HL-60/S4 treated with phorbol 12-myristate 13-acetate at 8.2 ng/mL for 4 days and 3 days (cell line): ENCODE measurements at regions not wholly inside any gene's neighbourhood (a gene's known extent, or its start where the extent isn't known, plus 50 kb on each side); places are given as distances from the start of the nearest gene placed in this dataset.

Experiments
- in situ Hi-C: fragments of 300-500 bp; cut with MboI; formaldehyde crosslinking; loops from 2 replicates; pipeline ENCODE4 v1.15.0; 2022; ENCODE audit warnings: low sequenced_read_pairs

- in situ Hi-C loops = loop anchor here (25.0 kb wide), 1 partner anchor 231 kb away; the partner anchor contains the start of gene HEXB
These were observed 52.1 kb upstream of the FAM169A start for GRCh38 chr5:74918232-74918669.

- in situ Hi-C loops = loop anchor here (25.0 kb wide), 1 partner anchor 230 kb away; the partner anchor contains the start of gene HEXB
These were observed 50.9 kb upstream of the FAM169A start for GRCh38 chr5:74916831-74917710.
